IMR-90 (cell line): ENCODE measurements at regions not wholly inside any gene's neighbourhood (a gene's known extent, or its start where the extent isn't known, plus 50 kb on each side); places are given as distances from the start of the nearest gene placed in this dataset.
A peak's percentile ranks its signal among the peaks of the same experiment; 100 is the strongest.

Source experiments
- ATAC-seq: fragments of 200-7000 bp; cut with Tn5 transposase; 2 replicates; pipeline ENCODE4 v1.9.1; 2020; ENCODE audit warnings: low read depth, mild to moderate bottlenecking, moderate library complexity
- BruUV-seq: library from RNA; stranded (reverse); fragments of 400-500 nt; replicated peaks from 2 replicates; lab custom pipeline; 2021; lab: Mats Ljungman, UMichigan
- CTCF ChIA-PET: fragments of 300-600 bp; formaldehyde crosslinking; extraction: SDS; loops from one replicate; lab custom pipeline; 2021; ENCODE audit warnings: antibody characterized with exemption; lab: Yijun Ruan, JAX
- POLR2A ChIA-PET: fragments of 300-600 bp; sonication (Branson Sonifier 250); formaldehyde crosslinking; loops from one replicate; lab custom pipeline; 2022; ENCODE audit warnings: antibody characterized with exemption; ENCODE audit not compliant: unreplicated experiment; lab: Charles Lee
- DNase-seq: peaks from one replicate; pipeline ENCODE4 v3.0.0; 2013
- H2AFZ ChIP-seq: replicated peaks from 2 replicates; pipeline ENCODE3; 2013; ENCODE audit warnings: low read length, mild to moderate bottlenecking; ENCODE audit not compliant: poor library complexity
- H2AK5ac ChIP-seq: 2 replicates; pipeline ENCODE4 v1.6.1; 2013; ENCODE audit warnings: low read depth, low read length, inconsistent platforms
- H2AK9ac ChIP-seq: replicated peaks from 2 replicates; pipeline ENCODE3; 2013; ENCODE audit warnings: mild to moderate bottlenecking, low read depth, low read length, moderate library complexity; ENCODE audit not compliant: poor library complexity
- H2BK120ac ChIP-seq: 2 replicates; pipeline ENCODE4 v1.6.1; 2013; ENCODE audit warnings: low read depth, low read length, inconsistent platforms
- H2BK15ac ChIP-seq: 3 replicates; pipeline ENCODE4 v1.6.1; 2013; ENCODE audit warnings: low read depth, low read length, inconsistent platforms
- H2BK20ac ChIP-seq: 2 replicates; pipeline ENCODE4 v1.6.1; 2013; ENCODE audit warnings: low read depth, mild to moderate bottlenecking, inconsistent platforms, low read length, moderate library complexity
- H2BK5ac ChIP-seq: 2 replicates; pipeline ENCODE4 v1.6.1; 2013; ENCODE audit warnings: mild to moderate bottlenecking, low read depth, low read length, inconsistent platforms; ENCODE audit not compliant: poor library complexity, severe bottlenecking
- H3K14ac ChIP-seq: replicated peaks from 2 replicates; pipeline ENCODE4 v1.6.1; 2013; ENCODE audit warnings: low read depth, low read length, inconsistent platforms
- H3K18ac ChIP-seq: 2 replicates; pipeline ENCODE4 v1.6.1; 2013; ENCODE audit warnings: low read depth, low read length, control low read depth
- H3K23ac ChIP-seq: 2 replicates; pipeline ENCODE4 v1.6.1; 2013; ENCODE audit warnings: low read depth, low read length, inconsistent platforms
- H3K27ac ChIP-seq: 2 replicates; pipeline ENCODE4 v1.5.1; 2013; ENCODE audit warnings: mild to moderate bottlenecking, control low read depth, low read length; ENCODE audit not compliant: insufficient read depth
- H3K27me3 ChIP-seq: 2 replicates; pipeline ENCODE4 v1.6.1; 2013; ENCODE audit warnings: low read length; ENCODE audit not compliant: control insufficient read depth, insufficient read depth
- H3K36me3 ChIP-seq: 2 replicates; pipeline ENCODE4 v1.6.1; 2013; ENCODE audit warnings: low read length, mixed read lengths; ENCODE audit not compliant: control insufficient read depth, insufficient read depth
- H3K4ac ChIP-seq: 2 replicates; pipeline ENCODE4 v1.6.1; 2013; ENCODE audit warnings: low read depth, low read length, inconsistent platforms
- H3K4me1 ChIP-seq: 2 replicates; pipeline ENCODE4 v1.6.1; 2013; ENCODE audit warnings: low read length, mixed read lengths; ENCODE audit not compliant: control insufficient read depth, insufficient read depth
- H3K4me2 ChIP-seq: 2 replicates; pipeline ENCODE4 v1.6.1; 2013; ENCODE audit warnings: low read depth, mild to moderate bottlenecking, control low read depth, low read length, moderate library complexity
- H3K4me3 ChIP-seq: 2 replicates; pipeline ENCODE4 v1.5.1; 2013; ENCODE audit warnings: low read depth, mild to moderate bottlenecking, control low read depth, low read length, moderate library complexity; ENCODE audit not compliant: insufficient read depth
- H3K56ac ChIP-seq: 2 replicates; pipeline ENCODE4 v1.6.1; 2013; ENCODE audit warnings: low read length, inconsistent platforms; ENCODE audit not compliant: insufficient read depth; ENCODE audit errors: extremely low read depth
- H3K79me1 ChIP-seq, 2 experiments: 2 replicates each; pipeline ENCODE4 v1.6.1; 2013; ENCODE audit warnings: low read length in 2 of 2, inconsistent platforms in 1 of 2, low read depth in 1 of 2
- H3K9ac ChIP-seq: 2 replicates; pipeline ENCODE4 v1.6.1; 2013; ENCODE audit warnings: low read depth, low read length, control low read depth
- H3K9me1 ChIP-seq: 2 replicates; pipeline ENCODE4 v1.6.1; 2013; ENCODE audit warnings: low read length, inconsistent platforms; ENCODE audit not compliant: insufficient read depth
- H3K9me3 ChIP-seq: 2 replicates; pipeline ENCODE4 v1.6.1; 2013; ENCODE audit warnings: low read length; ENCODE audit not compliant: control insufficient read depth, insufficient read depth
- H4K20me1 ChIP-seq: 2 replicates; pipeline ENCODE4 v1.6.1; 2013; ENCODE audit warnings: low read length, inconsistent platforms; ENCODE audit not compliant: insufficient read depth
- H4K5ac ChIP-seq: 2 replicates; pipeline ENCODE4 v1.6.1; 2013; ENCODE audit warnings: mild to moderate bottlenecking, low read depth, low read length, control low read depth
- H4K8ac ChIP-seq, 2 experiments: 2 replicates each; pipeline ENCODE4 v1.6.1; 2013; ENCODE audit warnings: low read depth in 2 of 2, low read length in 2 of 2, control low read depth in 1 of 2, inconsistent platforms in 1 of 2
- H4K91ac ChIP-seq: 2 replicates; pipeline ENCODE4 v1.6.1; 2013; ENCODE audit warnings: low read depth, low read length, inconsistent platforms; ENCODE audit not compliant: insufficient read depth
- BHLHE40 ChIP-seq: fragments of 150-350 bp; IDR thresholded peaks from 2 replicates; pipeline ENCODE4 v1.6.1; 2016; ENCODE audit warnings: mild to moderate bottlenecking, low read depth, low read length
- CEBPB ChIP-seq: IDR thresholded peaks from 2 replicates; pipeline ENCODE4 v1.6.1; 2012; ENCODE audit warnings: low read depth, low read length, improper control_type of control experiment
- CTCF ChIP-seq: conservative IDR thresholded peaks from 2 replicates; pipeline ENCODE4 v1.5.1; 2012; ENCODE audit warnings: mild to moderate bottlenecking, low read depth, low read length, improper control_type of control experiment
- ELK1 ChIP-seq: fragments of 150-350 bp; IDR thresholded peaks from 2 replicates; pipeline ENCODE4 v1.6.1; 2016; ENCODE audit warnings: low read depth, mild to moderate bottlenecking, low read length, moderate library complexity, borderline replicate concordance
- MAFK ChIP-seq: IDR thresholded peaks from 2 replicates; pipeline ENCODE4 v1.6.1; 2012; ENCODE audit warnings: low read depth, low read length, improper control_type of control experiment
- MXI1 ChIP-seq: IDR thresholded peaks from 2 replicates; pipeline ENCODE4 v1.6.1; 2012; ENCODE audit warnings: low read depth, mild to moderate bottlenecking, low read length, moderate library complexity, borderline replicate concordance
- NFE2L2 ChIP-seq: fragments of 150-350 bp; IDR thresholded peaks from 2 replicates; pipeline ENCODE4 v1.6.1; 2016; ENCODE audit warnings: low read depth, mild to moderate bottlenecking, low read length
- POLR2A ChIP-seq: IDR thresholded peaks from 2 replicates; pipeline ENCODE4 v1.6.1; 2012; ENCODE audit warnings: mild to moderate bottlenecking, low read depth, low read length
- RCOR1 ChIP-seq: IDR thresholded peaks from 2 replicates; pipeline ENCODE4 v1.6.1; 2012; ENCODE audit warnings: mild to moderate bottlenecking, low read length, improper control_type of control experiment; ENCODE audit not compliant: insufficient replicate concordance
- RFX5 ChIP-seq: IDR thresholded peaks from 2 replicates; pipeline ENCODE4 v1.8.0; 2012; ENCODE audit warnings: low read depth, mild to moderate bottlenecking, low read length, moderate library complexity
- SMC3 ChIP-seq: fragments of 150-350 bp; IDR thresholded peaks from 2 replicates; pipeline ENCODE4 v1.6.1; 2016; ENCODE audit warnings: low read depth, mild to moderate bottlenecking, antibody characterized with exemption, low read length, moderate library complexity
- USF2 ChIP-seq: fragments of 150-350 bp; IDR thresholded peaks from 2 replicates; pipeline ENCODE4 v1.6.1; 2017; ENCODE audit warnings: mild to moderate bottlenecking, antibody characterized with exemption, low read length, low read depth
- WGBS, 2 experiments: methylation state at CpG; one replicate each; pipeline versions ENCODE4 v1.1.5 to v1.1.7; 2013; ENCODE audit warnings: missing lambda C conversion rate in 2 of 2; ENCODE audit not compliant: insufficient read length in 1 of 2; ENCODE audit errors: extremely low coverage in 2 of 2; 5-methylcytosine and 5-hydroxymethylcytosine counted together
- dilution Hi-C: fragments of 300-500 bp; cut with HindIII; formaldehyde crosslinking; loops from one replicate; pipeline ENCODE4 v1.14.3; 2018; ENCODE audit warnings: low sequenced_read_pairs; ENCODE audit not compliant: unreplicated experiment
- in situ Hi-C: fragments of 300-500 bp; cut with MboI; formaldehyde crosslinking; loops from 3 replicates; pipeline ENCODE4 v1.14.3; 2019; ENCODE audit warnings: low sequenced_read_pairs, inconsistent platforms, mixed read lengths
- intact Hi-C: fragments of 100-400 bp; cut with micrococcal nuclease; formaldehyde crosslinking; loops from 2 replicates; pipeline ENCODE4 v1.10.0; 2022

GRCh38 chr21:35777081-35777480 is 283.2 kb downstream of the SETD4 start:
- no peak for DNase-seq
- H3K4me3 ChIP-seq = no peak overlapping the region
- H4K20me1 ChIP-seq = no peaks in the 10 kb centered on the region
- TF ChIP-seq NFE2L2 = no peak
- no peak for TF ChIP-seq SMC3
- no peak for TF ChIP-seq BHLHE40
- no peak for TF ChIP-seq MAFK
- no peak for TF ChIP-seq RFX5
- no peak for TF ChIP-seq CEBPB
- TF ChIP-seq USF2 = no peak
- TF ChIP-seq RCOR1 = no peak
- TF ChIP-seq CTCF = no peak
- TF ChIP-seq ELK1 = no peak
- TF ChIP-seq POLR2A = no peak
- no peak for TF ChIP-seq MXI1
- dilution Hi-C loops (no loop called here), intact Hi-C loops (no loop called here), in situ Hi-C loops (no loop called here)
- no TSS peak for BruUV-seq
- H3K27ac ChIP-seq = no peak overlapping the region
- H2AK9ac ChIP-seq = no peak overlapping the region
- H2BK20ac ChIP-seq = no peak overlapping the region
- no peak overlapping the region for H2BK15ac ChIP-seq
- H4K8ac ChIP-seq = no peak overlapping the region
- H3K9ac ChIP-seq = no peak overlapping the region
- H3K9me1 ChIP-seq = peaks cover 21% of the 10 kb centered on the region
- no peak overlapping the region for H2AFZ ChIP-seq
- H3K56ac ChIP-seq = no peak overlapping the region
- no peaks in the 10 kb centered on the region for H3K36me3 ChIP-seq
- peak overlapping the region; percentile 4; the same call in 1 of the 2 replicates for H2BK120ac ChIP-seq
- no peak overlapping the region for H4K91ac ChIP-seq
- no peak overlapping the region for H3K4ac ChIP-seq
- H3K14ac ChIP-seq = no peak overlapping the region; the same call in 1 of the 2 replicates
- no peak overlapping the region for H3K23ac ChIP-seq
- ATAC-seq = no peak
- H3K27me3 ChIP-seq = no peaks in the 10 kb centered on the region
- no peak overlapping the region for H3K4me2 ChIP-seq
- peak overlapping the region; percentile 5 for H2AK5ac ChIP-seq
- no peak overlapping the region for H2BK5ac ChIP-seq
- H3K18ac ChIP-seq = no peak overlapping the region
- 0 out of 4 replicates have a peak, but pooled peaks cover 0 to 5% of the 10 kb centered on the region in 2 experiments for H3K79me1 ChIP-seq
- CTCF ChIA-PET = no interaction called here
- no peak overlapping the region for H4K5ac ChIP-seq
- WGBS, 2 experiments = 100% methylated on average over 2 of the region's 2 CpGs; no CpG with 5 or more reads in 1 of the 2 experiments
- H3K9me3 ChIP-seq = no peaks in the 10 kb centered on the region
- POLR2A ChIA-PET = no interaction called here
- H3K4me1 ChIP-seq = peaks cover 13% of the 10 kb centered on the region
